GM18505 (cell line): ENCODE measurements at regions not wholly inside any gene's neighbourhood (a gene's known extent, or its start where the extent isn't known, plus 50 kb on each side); places are given as distances from the start of the nearest gene placed in this dataset.
A peak's percentile ranks its signal among the peaks of the same experiment; 100 is the strongest.

ENCODE experiments used
- ATAC-seq: cut with Tn5 transposase; IDR thresholded peaks from one replicate; pipeline ENCODE4 v1.9.1; 2021; ENCODE audit not compliant: unreplicated experiment
- POLR2A ChIP-seq: IDR thresholded peaks from 4 replicates; pipeline ENCODE4 v1.6.1; 2011; ENCODE audit warnings: borderline replicate concordance; ENCODE audit not compliant: insufficient read depth, insufficient read length; ENCODE audit errors: extremely low read depth

GRCh38 chr10:131739206-131739605 lies 161.6 kb upstream of the PPP2R2D start:
- ATAC-seq: no peak
- no peak for TF ChIP-seq POLR2A

DNA sequence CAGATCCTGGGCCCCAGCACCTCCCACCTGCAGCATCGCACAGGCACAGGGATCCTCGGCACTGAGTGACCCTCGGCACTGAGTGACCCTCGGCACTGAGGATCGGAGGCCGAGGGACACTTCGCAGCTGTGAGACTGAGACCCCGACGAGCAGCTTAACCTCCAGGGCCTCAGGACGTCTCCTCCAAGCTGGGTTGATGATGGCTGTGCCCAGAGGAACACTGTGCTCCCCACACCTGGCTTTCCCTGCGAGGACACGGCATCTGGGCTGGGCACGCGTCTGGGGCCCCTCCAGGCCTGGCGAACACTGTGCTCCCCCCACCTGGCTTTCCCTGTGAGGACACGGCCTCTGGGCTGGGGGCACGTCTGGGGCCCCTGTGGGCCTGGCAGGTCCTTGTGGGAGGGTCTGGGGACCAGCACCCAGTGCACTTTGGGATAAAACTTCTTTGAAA lies 158.3 kb upstream of the PPP2R2D start:
- TF ChIP-seq POLR2A: no peak
- ATAC-seq: no peak

- peak; percentile 78 for ATAC-seq
- no peak for TF ChIP-seq POLR2A
Observed at GRCh38 chr10:131743190-131744151, 157.3 kb upstream of the PPP2R2D start.

GRCh38 chr10:131744346-131744745 lies 156.5 kb upstream of the PPP2R2D start:
- no peak for TF ChIP-seq POLR2A
- no peak for ATAC-seq

DNA sequence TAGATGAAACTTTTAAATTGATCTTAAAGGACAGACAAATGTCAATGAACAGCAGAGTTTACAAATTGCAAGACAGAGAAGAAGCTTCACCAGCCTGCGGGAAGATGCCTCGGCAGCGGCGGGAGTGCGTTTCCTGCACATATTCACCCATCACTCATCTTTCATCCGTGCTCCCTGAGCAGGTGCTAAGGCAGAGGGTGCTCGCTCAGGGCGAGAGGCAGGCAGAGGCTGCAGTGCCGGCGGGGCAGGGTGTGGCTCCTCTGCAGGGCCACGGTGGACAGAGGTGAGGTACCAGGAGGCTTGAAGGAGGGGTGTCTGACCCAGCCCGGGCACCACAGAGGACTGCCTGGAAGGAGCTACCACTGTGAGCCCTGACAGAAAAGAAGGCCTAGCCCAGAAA lies 155.2 kb upstream of the PPP2R2D start:
- ATAC-seq: no peak
- no peak for TF ChIP-seq POLR2A

- no peak for TF ChIP-seq POLR2A
- ATAC-seq: no peak
Observed at GRCh38 chr10:131746241-131746711, 154.5 kb upstream of the PPP2R2D start.

GRCh38 chr10:131746785-131747184 lies 154.0 kb upstream of the PPP2R2D start:
- no peak for ATAC-seq
- no peak for TF ChIP-seq POLR2A

- TF ChIP-seq POLR2A: no peak
- no peak for ATAC-seq
Observed at GRCh38 chr10:131747251-131747650, 153.6 kb upstream of the PPP2R2D start.

- TF ChIP-seq POLR2A: no peak
- ATAC-seq: no peak
Observed at GRCh38 chr10:131747791-131748190, 153.0 kb upstream of the PPP2R2D start.

GRCh38 chr10:131748191-131748590 lies 152.6 kb upstream of the PPP2R2D start:
- no peak for ATAC-seq
- no peak for TF ChIP-seq POLR2A

DNA sequence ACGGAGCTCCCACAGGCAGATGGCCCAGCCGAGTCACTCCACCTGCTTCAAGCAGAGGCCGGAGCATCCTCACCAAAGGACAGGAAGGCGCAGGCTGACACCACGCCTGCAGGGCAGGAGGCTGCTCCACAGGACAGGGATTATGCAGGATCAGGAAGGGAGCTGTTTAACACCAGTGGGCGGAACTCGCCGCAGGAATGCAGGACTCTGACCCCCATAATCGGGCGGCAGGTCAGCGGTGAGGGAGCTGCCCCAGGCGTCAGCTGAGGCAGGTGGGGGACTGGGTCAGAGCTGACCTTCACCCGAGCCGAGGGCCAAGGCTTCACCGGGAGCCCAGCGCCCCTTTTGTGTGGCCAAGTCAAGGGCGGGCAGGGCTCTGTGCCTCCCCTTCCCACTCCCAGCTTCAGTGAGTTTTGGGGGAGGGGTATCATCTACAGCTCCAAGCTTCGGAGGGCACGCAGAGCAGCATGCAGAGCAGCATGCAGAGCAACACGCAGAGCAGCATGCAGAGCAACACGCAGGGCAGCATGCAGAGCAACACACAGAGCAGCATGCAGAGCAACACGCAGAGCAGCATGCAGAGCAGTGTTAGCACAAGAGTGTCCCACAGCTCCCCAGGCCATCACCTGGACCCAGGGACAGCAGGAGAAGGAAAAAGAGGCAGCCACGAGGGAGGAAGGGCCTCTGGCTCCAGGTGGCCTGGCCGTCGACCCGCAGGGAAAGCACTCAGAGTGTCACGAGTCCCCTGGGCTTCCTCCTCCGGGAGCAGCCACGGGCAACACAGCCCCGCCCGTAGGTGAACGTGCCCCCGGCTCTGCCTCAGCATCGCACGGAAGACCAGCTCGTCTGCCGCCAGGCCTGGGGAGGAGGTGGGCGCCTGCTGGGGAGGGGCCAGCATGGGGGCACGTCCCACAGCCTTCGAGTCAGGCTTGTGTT lies 151.7 kb upstream of the PPP2R2D start:
- no peak for ATAC-seq
- no peak for TF ChIP-seq POLR2A

DNA sequence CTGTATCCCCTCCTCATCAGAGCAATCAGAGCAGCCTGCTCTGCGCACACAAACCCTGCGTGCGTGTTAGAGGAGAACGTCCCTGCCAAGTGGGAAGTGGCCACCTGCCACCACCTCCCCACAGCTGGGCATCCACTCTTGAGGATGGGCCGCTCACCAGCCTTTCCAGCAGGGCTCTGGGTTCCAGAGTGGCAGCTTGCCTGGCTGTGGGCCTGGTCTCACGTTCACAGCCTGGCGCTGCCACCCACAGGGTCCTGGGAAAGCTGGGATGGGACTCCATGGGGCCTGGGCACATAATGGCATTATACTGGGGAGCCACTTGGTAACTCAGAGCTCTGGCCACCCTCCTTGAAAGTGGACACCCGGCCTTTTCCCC lies 151.1 kb upstream of the PPP2R2D start:
- no peak for ATAC-seq
- TF ChIP-seq POLR2A: no peak

DNA sequence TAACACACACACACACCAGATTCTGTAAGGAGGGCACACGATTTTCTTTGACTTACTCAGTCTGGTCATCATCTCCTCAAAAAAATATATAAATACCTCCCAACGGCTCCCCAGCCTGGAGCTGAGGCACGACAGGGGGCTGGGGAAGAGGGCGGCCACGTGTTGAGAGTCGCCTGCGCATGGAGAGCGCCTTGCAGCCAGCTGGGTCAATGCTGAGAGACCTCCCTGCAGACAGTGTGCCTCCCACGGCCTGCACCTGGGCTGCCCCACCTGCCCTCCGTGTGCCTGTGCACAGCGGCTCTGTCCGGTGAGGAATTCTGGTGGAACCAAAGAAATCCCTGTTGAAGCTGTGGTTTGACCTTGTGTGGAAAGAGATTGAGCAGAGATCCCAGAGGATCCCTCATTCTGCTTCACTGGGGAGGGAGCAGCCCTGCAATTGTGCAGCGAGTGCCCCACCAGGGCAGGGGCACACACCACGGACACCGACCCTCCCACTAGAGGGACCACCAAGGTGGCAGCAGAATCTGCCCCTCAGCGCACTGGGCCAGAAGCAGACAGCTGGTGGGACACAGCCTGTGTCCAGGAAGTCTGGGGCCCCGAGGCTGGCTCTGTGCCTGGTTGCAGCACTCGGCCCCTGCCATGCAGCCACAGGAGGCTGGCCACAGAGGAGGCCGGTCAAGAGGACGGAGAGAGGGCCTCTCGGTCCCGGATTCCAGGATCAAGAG lies 150.5 kb upstream of the PPP2R2D start:
- no peak for TF ChIP-seq POLR2A
- ATAC-seq: no peak
